ENCODE measurements at regions not wholly inside any gene's neighbourhood (a gene's known extent, or its start where the extent isn't known, plus 50 kb on each side); places are given as distances from the start of the nearest gene placed in this dataset.

DNA sequence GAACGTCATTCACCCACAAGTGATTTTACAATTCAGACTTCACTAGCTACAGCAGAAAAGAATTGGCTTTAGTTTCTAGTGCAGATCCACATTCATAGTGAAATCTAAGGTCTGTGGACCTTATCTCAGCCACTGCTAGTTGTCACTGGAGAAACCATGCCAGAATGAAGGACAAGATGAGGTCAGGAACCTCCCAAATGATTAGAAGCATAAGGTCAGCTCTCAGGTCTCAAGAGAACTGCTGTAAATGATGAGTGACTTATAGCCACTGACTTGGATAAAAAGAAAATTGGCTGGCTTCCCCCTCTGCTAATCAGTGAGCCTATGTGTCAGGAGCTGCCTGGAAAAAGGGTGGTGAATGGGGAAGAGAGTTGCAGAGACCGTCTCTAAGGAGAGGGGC is 265.3 kb upstream of the BMP2 start:
- WGBS, result no CpG with 5 or more reads among the region's 2 CpGs
- H3K4ac ChIP-seq (ENCODE audit: low read depth in 1 of 2, low read length in 2 of 2), result no peak overlapping the region
- H3K9me3 ChIP-seq (ENCODE audit: control insufficient read depth, low read length), result peaks cover 31% of the 10 kb centered on the region
- no peaks in the 10 kb centered on the region for H3K4me1 ChIP-seq (ENCODE audit: control insufficient read depth, insufficient read depth, low read depth, low read length)
- no peak overlapping the region for H2BK120ac ChIP-seq (ENCODE audit: low read depth, low read length)
- no peak overlapping the region for H3K4me3 ChIP-seq (ENCODE audit: insufficient read depth in 1 of 2, low read depth in 1 of 2, low read length in 2 of 2)
- H2BK12ac ChIP-seq (ENCODE audit: low read length in 2 of 2), result no peak overlapping the region
- H2AFZ ChIP-seq (ENCODE audit: low read depth, low read length), result no peak overlapping the region
- no peak overlapping the region for H4K91ac ChIP-seq (ENCODE audit: low read length)
- H3K18ac ChIP-seq (ENCODE audit: low read depth in 1 of 2, low read length in 2 of 2), result peak overlapping the region in 1 of 2 experiments; percentile 14
- no peaks in the 10 kb centered on the region for H3K79me1 ChIP-seq (replicated peaks; ENCODE audit: low read length, poor library complexity, severe bottlenecking)
- no peak overlapping the region for H2AK5ac ChIP-seq (ENCODE audit: low read length, severe bottlenecking)
- H2BK5ac ChIP-seq (ENCODE audit: low read depth, low read length, poor library complexity, severe bottlenecking), result no peak overlapping the region
- no peak overlapping the region for H2BK15ac ChIP-seq (ENCODE audit: low read depth, poor library complexity, severe bottlenecking)
- H3K27me3 ChIP-seq (ENCODE audit: control insufficient read depth in 1 of 2, insufficient read depth in 1 of 2, low read length in 2 of 2), result peaks cover 3 to 18% of the 10 kb centered on the region in 2 experiments
- no peak overlapping the region for H4K8ac ChIP-seq (ENCODE audit: low read length)
- H3K23ac ChIP-seq (ENCODE audit: low read length in 2 of 2), result no peak overlapping the region
- DNase-seq, result no peak
- no peak overlapping the region for H3K4me2 ChIP-seq (ENCODE audit: low read length, poor library complexity, severe bottlenecking)
- no peak overlapping the region for H3K27ac ChIP-seq (ENCODE audit: low read length, poor library complexity, severe bottlenecking)
- H3K9ac ChIP-seq (ENCODE audit: low read length), result no peak overlapping the region
- no peaks in the 10 kb centered on the region for H3K36me3 ChIP-seq (ENCODE audit: control insufficient read depth in 1 of 2, insufficient read depth in 2 of 2, low read depth in 1 of 2, low read length in 2 of 2)
- H3K14ac ChIP-seq (ENCODE audit: low read length in 2 of 2), result no peak overlapping the region

DNA sequence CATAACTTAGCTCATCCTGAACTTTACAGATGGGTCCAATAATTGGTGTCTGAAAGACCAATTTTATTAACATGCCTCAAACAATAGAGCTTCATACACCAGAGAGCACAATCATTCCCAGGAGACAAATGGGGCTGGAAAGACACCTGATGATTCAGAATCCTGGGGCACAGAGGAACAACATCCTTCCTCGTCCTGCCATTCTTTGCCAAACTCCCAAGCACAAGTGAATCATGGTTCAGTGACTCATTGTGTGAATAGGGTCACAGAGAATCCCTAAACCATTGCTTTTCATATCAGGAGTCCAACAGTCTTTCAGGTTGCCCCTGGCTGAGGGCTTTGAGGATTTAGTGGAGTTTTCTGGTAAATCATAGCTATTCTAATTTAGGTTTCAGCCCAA is 266.4 kb upstream of the BMP2 start:
- no CpG with 5 or more reads among the region's 1 CpG for WGBS
- H2AK5ac ChIP-seq (ENCODE audit: low read length, severe bottlenecking), result no peak overlapping the region
- H3K79me1 ChIP-seq (replicated peaks; ENCODE audit: low read length, poor library complexity, severe bottlenecking), result no peaks in the 10 kb centered on the region
- H4K8ac ChIP-seq (ENCODE audit: low read length), result no peak overlapping the region
- H3K18ac ChIP-seq (ENCODE audit: low read depth in 1 of 2, low read length in 2 of 2), result no peak overlapping the region
- no peak overlapping the region for H3K23ac ChIP-seq (ENCODE audit: low read length in 2 of 2)
- no peaks in the 10 kb centered on the region for H3K4me1 ChIP-seq (ENCODE audit: control insufficient read depth, insufficient read depth, low read depth, low read length)
- H3K4me3 ChIP-seq (ENCODE audit: insufficient read depth in 1 of 2, low read depth in 1 of 2, low read length in 2 of 2), result no peak overlapping the region
- H3K36me3 ChIP-seq (ENCODE audit: control insufficient read depth in 1 of 2, insufficient read depth in 2 of 2, low read depth in 1 of 2, low read length in 2 of 2), result no peaks in the 10 kb centered on the region
- H3K27ac ChIP-seq (ENCODE audit: low read length, poor library complexity, severe bottlenecking), result no peak overlapping the region
- no peak overlapping the region for H2AFZ ChIP-seq (ENCODE audit: low read depth, low read length)
- H3K9me3 ChIP-seq (ENCODE audit: control insufficient read depth, low read length), result peaks cover 31% of the 10 kb centered on the region
- peaks cover 3 to 12% of the 10 kb centered on the region in 2 experiments for H3K27me3 ChIP-seq (ENCODE audit: control insufficient read depth in 1 of 2, insufficient read depth in 1 of 2, low read length in 2 of 2)
- DNase-seq, result peak; percentile 50
- H2BK120ac ChIP-seq (ENCODE audit: low read depth, low read length), result no peak overlapping the region
- no peak overlapping the region for H4K91ac ChIP-seq (ENCODE audit: low read length)
- no peak overlapping the region for H2BK12ac ChIP-seq (ENCODE audit: low read length in 2 of 2)
- no peak overlapping the region for H3K4ac ChIP-seq (ENCODE audit: low read depth in 1 of 2, low read length in 2 of 2)
- no peak overlapping the region for H3K9ac ChIP-seq (ENCODE audit: low read length)
- no peak overlapping the region for H3K4me2 ChIP-seq (ENCODE audit: low read length, poor library complexity, severe bottlenecking)
- no peak overlapping the region for H3K14ac ChIP-seq (ENCODE audit: low read length in 2 of 2)
- no peak overlapping the region for H2BK5ac ChIP-seq (ENCODE audit: low read depth, low read length, poor library complexity, severe bottlenecking)
- H2BK15ac ChIP-seq (ENCODE audit: low read depth, poor library complexity, severe bottlenecking), result no peak overlapping the region

DNA sequence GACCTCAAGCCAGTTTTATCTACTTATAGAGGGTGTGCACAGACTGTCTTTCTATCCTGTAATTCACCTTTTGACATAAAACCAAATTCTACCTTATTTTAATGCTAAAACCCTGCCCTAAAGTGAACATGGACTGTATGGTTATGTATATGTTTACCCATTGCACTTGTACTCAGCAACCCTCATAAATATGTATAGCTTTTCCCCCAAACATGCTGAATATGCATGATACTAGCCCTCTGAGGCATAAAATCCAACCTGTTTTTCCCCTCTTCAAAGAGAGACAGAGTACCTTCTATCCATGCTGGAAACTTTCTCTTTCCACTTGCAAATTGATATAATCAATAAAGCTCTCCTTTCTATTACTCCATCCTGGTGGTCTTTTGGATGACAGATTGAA is 267.9 kb upstream of the BMP2 start:
- no peak overlapping the region for H3K9ac ChIP-seq (ENCODE audit: low read length)
- H4K91ac ChIP-seq (ENCODE audit: low read length), result no peak overlapping the region
- H2BK12ac ChIP-seq (ENCODE audit: low read length in 2 of 2), result no peak overlapping the region
- H3K18ac ChIP-seq (ENCODE audit: low read depth in 1 of 2, low read length in 2 of 2), result no peak overlapping the region
- no peak overlapping the region for H2BK15ac ChIP-seq (ENCODE audit: low read depth, poor library complexity, severe bottlenecking)
- H3K9me3 ChIP-seq (ENCODE audit: control insufficient read depth, low read length), result peaks cover 29% of the 10 kb centered on the region
- no peak overlapping the region for H3K4me3 ChIP-seq (ENCODE audit: insufficient read depth in 1 of 2, low read depth in 1 of 2, low read length in 2 of 2)
- peaks cover 3 to 15% of the 10 kb centered on the region in 2 experiments for H3K27me3 ChIP-seq (ENCODE audit: control insufficient read depth in 1 of 2, insufficient read depth in 1 of 2, low read length in 2 of 2)
- no peak overlapping the region for H3K14ac ChIP-seq (ENCODE audit: low read length in 2 of 2)
- no peak for DNase-seq
- no peak overlapping the region for H3K27ac ChIP-seq (ENCODE audit: low read length, poor library complexity, severe bottlenecking)
- H2AFZ ChIP-seq (ENCODE audit: low read depth, low read length), result no peak overlapping the region
- no peak overlapping the region for H3K4ac ChIP-seq (ENCODE audit: low read depth in 1 of 2, low read length in 2 of 2)
- no peaks in the 10 kb centered on the region for H3K4me1 ChIP-seq (ENCODE audit: control insufficient read depth, insufficient read depth, low read depth, low read length)
- no peaks in the 10 kb centered on the region for H3K79me1 ChIP-seq (replicated peaks; ENCODE audit: low read length, poor library complexity, severe bottlenecking)
- H3K23ac ChIP-seq (ENCODE audit: low read length in 2 of 2), result no peak overlapping the region
- H2BK5ac ChIP-seq (ENCODE audit: low read depth, low read length, poor library complexity, severe bottlenecking), result no peak overlapping the region
- H3K36me3 ChIP-seq (ENCODE audit: control insufficient read depth in 1 of 2, insufficient read depth in 2 of 2, low read depth in 1 of 2, low read length in 2 of 2), result no peaks in the 10 kb centered on the region
- no peak overlapping the region for H2AK5ac ChIP-seq (ENCODE audit: low read length, severe bottlenecking)
- no peak overlapping the region for H4K8ac ChIP-seq (ENCODE audit: low read length)
- H3K4me2 ChIP-seq (ENCODE audit: low read length, poor library complexity, severe bottlenecking), result no peak overlapping the region
- H2BK120ac ChIP-seq (ENCODE audit: low read depth, low read length), result no peak overlapping the region

DNA sequence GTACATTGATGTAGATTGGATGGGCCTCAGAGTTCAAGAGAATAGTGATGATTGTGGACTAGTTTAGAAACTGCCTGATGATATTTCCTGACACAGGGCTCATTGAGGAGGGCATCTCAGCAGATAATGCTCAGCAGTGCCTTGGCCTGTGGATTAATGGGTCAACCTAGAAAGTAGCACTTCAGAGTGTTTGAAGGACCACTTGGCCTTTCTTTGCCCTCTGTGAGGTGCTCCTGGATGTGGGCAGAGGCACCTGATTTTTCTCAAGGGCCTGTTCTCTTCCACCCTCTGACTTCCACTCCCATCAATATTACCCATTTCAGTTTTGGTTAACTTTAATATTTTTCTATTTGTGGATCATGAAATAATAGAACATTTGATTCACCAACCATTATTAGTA is 270.6 kb upstream of the BMP2 start:
- Histone ChIP-seq H3K4me3 (ENCODE audit: insufficient read depth in 1 of 2, low read depth in 1 of 2, low read length in 2 of 2) (no peak overlapping the region), H3K27ac (ENCODE audit: low read length, poor library complexity, severe bottlenecking) (no peak overlapping the region), H3K18ac (ENCODE audit: low read depth in 1 of 2, low read length in 2 of 2) (no peak overlapping the region), H4K8ac (ENCODE audit: low read length) (no peak overlapping the region), H3K27me3 (ENCODE audit: control insufficient read depth in 1 of 2, insufficient read depth in 1 of 2, low read length in 2 of 2) (peaks cover 3 to 10% of the 10 kb centered on the region in 2 experiments), H3K9me3 (ENCODE audit: control insufficient read depth, low read length) (peaks cover 29% of the 10 kb centered on the region), H2BK120ac (ENCODE audit: low read depth, low read length) (no peak overlapping the region), H3K4me1 (ENCODE audit: control insufficient read depth, insufficient read depth, low read depth, low read length) (no peaks in the 10 kb centered on the region), H2AK5ac (ENCODE audit: low read length, severe bottlenecking) (no peak overlapping the region), H3K36me3 (ENCODE audit: control insufficient read depth in 1 of 2, insufficient read depth in 2 of 2, low read depth in 1 of 2, low read length in 2 of 2) (no peaks in the 10 kb centered on the region), H3K14ac (ENCODE audit: low read length in 2 of 2) (no peak overlapping the region), H4K91ac (ENCODE audit: low read length) (no peak overlapping the region), H3K79me1 (replicated peaks; ENCODE audit: low read length, poor library complexity, severe bottlenecking) (no peaks in the 10 kb centered on the region), H3K23ac (ENCODE audit: low read length in 2 of 2) (no peak overlapping the region), H2BK12ac (ENCODE audit: low read length in 2 of 2) (peak overlapping the region in 1 of 2 experiments; percentile 42), H2BK5ac (ENCODE audit: low read depth, low read length, poor library complexity, severe bottlenecking) (no peak overlapping the region), H3K4ac (ENCODE audit: low read depth in 1 of 2, low read length in 2 of 2) (no peak overlapping the region), H2BK15ac (ENCODE audit: low read depth, poor library complexity, severe bottlenecking) (no peak overlapping the region), H3K4me2 (ENCODE audit: low read length, poor library complexity, severe bottlenecking) (no peak overlapping the region), H2AFZ (ENCODE audit: low read depth, low read length) (no peak overlapping the region), H3K9ac (ENCODE audit: low read length) (no peak overlapping the region)
- no peak for DNase-seq
